Endothelial cell (in vitro differentiated cells): ENCODE measurements at regions not wholly inside any gene's neighbourhood (a gene's known extent, or its start where the extent isn't known, plus 50 kb on each side); places are given as distances from the start of the nearest gene placed in this dataset.
"Not testable (repeated sequence)": the region's sequence is repeated elsewhere in the genome, so short reads cannot be mapped to it uniquely, and the experiment has no call there.

Source experiments
- DNase-seq: peaks from one replicate; pipeline ENCODE4 v3.0.0; 2021; ENCODE audit warnings: low spot score
- H3K27ac Mint-ChIP-seq: one replicate; pipeline ENCODE4 v1.8.0; 2021; ENCODE audit warnings: mixed read lengths, inconsistent platforms; ENCODE audit not compliant: unreplicated experiment
- H3K27me3 Mint-ChIP-seq: one replicate; pipeline ENCODE4 v1.8.0; 2021; ENCODE audit warnings: mild to moderate bottlenecking, moderate library complexity, mixed read lengths, inconsistent platforms; ENCODE audit not compliant: unreplicated experiment
- H3K36me3 Mint-ChIP-seq: one replicate; pipeline ENCODE4 v1.8.0; 2021; ENCODE audit warnings: mild to moderate bottlenecking, low read depth, mixed read lengths, inconsistent platforms; ENCODE audit not compliant: unreplicated experiment
- H3K4me1 Mint-ChIP-seq: one replicate; pipeline ENCODE4 v1.8.0; 2021; ENCODE audit warnings: mild to moderate bottlenecking, mixed read lengths, inconsistent platforms; ENCODE audit not compliant: unreplicated experiment
- H3K4me3 Mint-ChIP-seq: one replicate; pipeline ENCODE4 v1.8.0; 2021; ENCODE audit warnings: mild to moderate bottlenecking, mixed read lengths, inconsistent platforms; ENCODE audit not compliant: unreplicated experiment
- H3K9me3 Mint-ChIP-seq: one replicate; pipeline ENCODE4 v1.8.0; 2021; ENCODE audit warnings: mixed read lengths, inconsistent platforms; ENCODE audit not compliant: unreplicated experiment
- CTCF ChIP-seq: fragments of 200-600 bp; sonication (generic); IDR thresholded peaks from one replicate; pipeline ENCODE4 v1.5.0; 2021; ENCODE audit warnings: antibody characterized with exemption; ENCODE audit not compliant: unreplicated experiment

- H3K9me3 Mint-ChIP-seq, H3K4me3 Mint-ChIP-seq, H3K27ac Mint-ChIP-seq, H3K4me1 Mint-ChIP-seq, DNase-seq, H3K27me3 Mint-ChIP-seq, H3K36me3 Mint-ChIP-seq: not testable (repeated sequence)
These were observed 52.6 kb upstream of the KIF26B start for GRCh38 chr1:245102149-245102548.

GRCh38 chr1:245099401-245099800, 55.4 kb upstream of the KIF26B start:
- no peaks in the 10 kb centered on the region for H3K9me3 Mint-ChIP-seq
- H3K27me3 Mint-ChIP-seq = peaks cover 3% of the 10 kb centered on the region
- H3K4me3 Mint-ChIP-seq = no peak overlapping the region
- DNase-seq = no peak
- H3K27ac Mint-ChIP-seq = no peak overlapping the region
- H3K36me3 Mint-ChIP-seq = peaks cover 5% of the 10 kb centered on the region
- peaks cover 4% of the 10 kb centered on the region for H3K4me1 Mint-ChIP-seq
- no peak for TF ChIP-seq CTCF

GRCh38 chr1:245098924-245099323, 55.9 kb upstream of the KIF26B start:
- Mint-ChIP-seq H3K27me3 (peaks cover 3% of the 10 kb centered on the region), H3K9me3 (no peaks in the 10 kb centered on the region), H3K36me3 (peaks cover 4% of the 10 kb centered on the region), H3K27ac (no peak overlapping the region), H3K4me3 (no peak overlapping the region), H3K4me1 (peaks cover 4% of the 10 kb centered on the region)
- no peak for DNase-seq
- TF ChIP-seq CTCF = no peak

- TF ChIP-seq CTCF = no peak
- no peaks in the 10 kb centered on the region for H3K27me3 Mint-ChIP-seq
- DNase-seq = no peak
- peaks cover 4% of the 10 kb centered on the region for H3K4me1 Mint-ChIP-seq
- H3K9me3 Mint-ChIP-seq = no peaks in the 10 kb centered on the region
- no peak overlapping the region for H3K4me3 Mint-ChIP-seq
- H3K27ac Mint-ChIP-seq = no peak overlapping the region
- no peaks in the 10 kb centered on the region for H3K36me3 Mint-ChIP-seq
These were observed 58.3 kb upstream of the KIF26B start for GRCh38 chr1:245096311-245097066.

- no peaks in the 10 kb centered on the region for H3K27me3 Mint-ChIP-seq
- no peak for TF ChIP-seq CTCF
- H3K4me1 Mint-ChIP-seq = peaks cover 4% of the 10 kb centered on the region
- H3K36me3 Mint-ChIP-seq = no peaks in the 10 kb centered on the region
- H3K27ac Mint-ChIP-seq = no peak overlapping the region
- no peak for DNase-seq
- H3K4me3 Mint-ChIP-seq = no peak overlapping the region
- H3K9me3 Mint-ChIP-seq = no peaks in the 10 kb centered on the region
These were observed 58.9 kb upstream of the KIF26B start for GRCh38 chr1:245095903-245096302.
